NB4 (cell line): ENCODE measurements at regions not wholly inside any gene's neighbourhood (a gene's known extent, or its start where the extent isn't known, plus 50 kb on each side); places are given as distances from the start of the nearest gene placed in this dataset.

ENCODE experiments used
- DNase-seq: peaks from one replicate; pipeline ENCODE4 v3.0.0; 2010; ENCODE audit warnings: low read depth
- H3K4me3 ChIP-seq: one replicate; pipeline ENCODE4 v1.5.1; 2011; ENCODE audit warnings: mild to moderate bottlenecking, low read depth, low read length, moderate library complexity
- CTCF ChIP-seq: IDR thresholded peaks from one replicate; pipeline ENCODE4 v1.5.1; 2012; ENCODE audit warnings: low read depth, low read length
- MAX ChIP-seq: IDR thresholded peaks from 2 replicates; pipeline ENCODE4 v1.6.1; 2011; ENCODE audit warnings: low read depth, low read length
- MYC ChIP-seq: IDR thresholded peaks from 2 replicates; pipeline ENCODE4 v1.6.1; 2011; ENCODE audit warnings: low read depth, low read length
- POLR2A ChIP-seq: IDR thresholded peaks from 2 replicates; pipeline ENCODE4 v1.6.1; 2011; ENCODE audit warnings: mild to moderate bottlenecking; ENCODE audit not compliant: insufficient read length; ENCODE audit errors: extremely low read depth

GRCh38 chr11:112780351-112781087 is 180.7 kb upstream of the NCAM1 start:
- TF ChIP-seq POLR2A (no peak), MAX (no peak), MYC (no peak), CTCF (no peak)
- H3K4me3 ChIP-seq, result no peak overlapping the region
- DNase-seq, result no peak

GRCh38 chr11:112783945-112784322 is 177.3 kb upstream of the NCAM1 start:
- no peak for DNase-seq
- TF ChIP-seq POLR2A, result no peak
- TF ChIP-seq MAX, result no peak
- no peak for TF ChIP-seq MYC
- TF ChIP-seq CTCF, result no peak
- no peak overlapping the region for H3K4me3 ChIP-seq

- no peak overlapping the region for H3K4me3 ChIP-seq
- TF ChIP-seq CTCF (no peak), POLR2A (no peak), MYC (no peak), MAX (no peak)
- DNase-seq, result no peak
Measured at GRCh38 chr11:112784323-112785073, 176.7 kb upstream of the NCAM1 start.

- H3K4me3 ChIP-seq, result no peak overlapping the region
- no peak for DNase-seq
- TF ChIP-seq POLR2A (no peak), MAX (no peak), MYC (no peak), CTCF (no peak)
Measured at GRCh38 chr11:112785149-112785548, 176.1 kb upstream of the NCAM1 start.

- no peak for DNase-seq
- no peak for TF ChIP-seq MYC
- no peak overlapping the region for H3K4me3 ChIP-seq
Measured at GRCh38 chr11:112785719-112786118, 175.5 kb upstream of the NCAM1 start.

GRCh38 chr11:112786196-112786595 is 175.0 kb upstream of the NCAM1 start:
- TF ChIP-seq MAX, result no peak
- TF ChIP-seq CTCF, result no peak
- no peak for TF ChIP-seq MYC
- TF ChIP-seq POLR2A, result no peak
- no peak overlapping the region for H3K4me3 ChIP-seq
- DNase-seq, result no peak
